ENCODE measurements at regions not wholly inside any gene's neighbourhood (a gene's known extent, or its start where the extent isn't known, plus 50 kb on each side); places are given as distances from the start of the nearest gene placed in this dataset.

DNA sequence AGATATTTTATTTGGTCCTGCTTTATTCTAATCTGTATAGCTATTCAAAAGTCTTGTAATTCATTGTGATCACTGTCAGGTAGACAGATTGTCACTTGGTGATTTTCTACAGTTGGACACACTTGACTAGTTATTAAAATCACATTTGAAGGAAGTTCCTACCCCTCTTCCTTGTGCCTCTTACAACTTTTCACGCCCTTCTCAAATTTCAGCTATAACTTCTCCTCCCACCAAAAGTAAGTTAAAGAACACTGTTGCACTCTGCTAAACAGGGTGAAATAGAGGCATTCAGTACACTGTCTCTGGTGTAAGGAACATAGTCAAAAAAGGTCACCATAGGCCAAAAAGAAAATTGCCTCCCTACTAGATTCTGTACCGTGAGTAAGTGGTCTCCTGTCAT is 142.1 kb upstream of the POU5F2 start:
- no peak for DNase-seq (ENCODE audit: low read depth in 1 of 2, low spot score in 1 of 2)
- H3K4me3 ChIP-seq, result no peak overlapping the region
- H3K9me3 ChIP-seq, result no peaks in the 10 kb centered on the region
- WGBS (ENCODE audit: missing lambda C conversion rate), result 84% methylated on average over 2 of the region's 2 CpGs
- 0 out of 3 replicates have a peak, but pooled peaks cover 5% of the 10 kb centered on the region for H3K4me1 ChIP-seq
- ATAC-seq, result no peak
- H3K27ac ChIP-seq, result no peak overlapping the region
- ChIA-PET CTCF (interaction anchor here (0.9 to 1.9 kb wide), 2 partner anchors 11 to 44 kb away, joined by 3 to 4 read pairs; no protein-coding TSS in a partner anchor), POLR2A (no interaction called here)
- FAIRE-seq, result no peak
- TF ChIP-seq ATOH8 (CRISPR knock-in tag; IDR thresholded peaks at IDR 0.05; ENCODE audit: low read depth) (no peak), EHMT2 (IDR thresholded peaks at IDR 0.05; ENCODE audit: low read depth) (no peak), SREBF2 (IDR thresholded peaks at IDR 0.05) (no peak), HEYL (CRISPR knock-in tag; IDR thresholded peaks at IDR 0.05) (no peak), KDM5A (IDR thresholded peaks at IDR 0.05) (no peak), RCOR1 (IDR thresholded peaks at IDR 0.05; ENCODE audit: low read depth, low read length) (no peak), RFX5 (IDR thresholded peaks at IDR 0.05) (no peak)
- TF ChIP-seq, protein P1, sequence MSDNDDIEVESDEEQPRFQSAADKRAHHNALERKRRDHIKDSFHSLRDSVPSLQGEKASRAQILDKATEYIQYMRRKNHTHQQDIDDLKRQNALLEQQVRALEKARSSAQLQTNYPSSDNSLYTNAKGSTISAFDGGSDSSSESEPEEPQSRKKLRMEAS (IDR thresholded peaks at IDR 0.05), result no peak
- no peak overlapping the region for H3K4me2 ChIP-seq

DNA sequence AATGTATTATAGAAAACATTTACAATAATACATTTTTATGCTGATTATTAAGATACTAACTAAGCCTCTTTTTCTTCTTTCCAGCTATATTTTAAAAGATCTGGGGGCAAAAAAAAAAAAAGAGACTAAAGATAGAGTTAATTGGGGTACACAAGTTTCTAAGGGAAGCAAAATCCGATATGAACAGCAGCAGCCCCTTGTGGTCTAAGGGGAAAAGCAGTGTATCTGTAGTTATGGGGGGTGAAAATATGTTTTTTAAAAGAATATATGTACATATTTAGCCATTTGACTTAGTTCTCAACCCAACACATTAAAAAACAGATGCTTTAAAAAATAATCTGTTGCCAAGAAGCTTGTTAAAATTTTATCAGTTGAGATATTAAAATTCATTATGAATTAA is 134.3 kb upstream of the POU5F2 start:
- TF ChIP-seq RFX5 (IDR thresholded peaks at IDR 0.05) (no peak), NFE2L2 (conservative IDR thresholded peaks at IDR 0.05; ENCODE audit: low read length) (no peak), ELK1 (IDR thresholded peaks at IDR 0.05; ENCODE audit: low read depth, low read length) (no peak), POLR2AphosphoS2 (conservative IDR thresholded peaks at IDR 0.05; ENCODE audit: low read length) (no peak), POLR2A (IDR thresholded peaks at IDR 0.05; ENCODE audit: low read length) (no peak), E2F6 (IDR thresholded peaks at IDR 0.05; ENCODE audit: borderline replicate concordance, low read depth) (no peak), CBX8 (IDR thresholded peaks at IDR 0.05) (no peak), KDM1A (IDR thresholded peaks at IDR 0.05; ENCODE audit: low read depth) (no peak), TFCP2L1 (CRISPR knock-in tag; IDR thresholded peaks at IDR 0.05) (no peak), RCOR1 (IDR thresholded peaks at IDR 0.05; ENCODE audit: low read depth, low read length) (no peak), MYC (IDR thresholded peaks at IDR 0.05; ENCODE audit: borderline replicate concordance, low read length) (no peak), RNF2 (IDR thresholded peaks at IDR 0.05; ENCODE audit: borderline replicate concordance, low read depth) (no peak)
- Histone ChIP-seq H3K9me3 (no peaks in the 10 kb centered on the region), H3K4me2 (no peak overlapping the region), H3K4me1 (peaks cover under 1% of the 10 kb centered on the region; the same call in 1 of the 3 replicates), H3K27ac (no peak overlapping the region), H3K4me3 (no peak overlapping the region)
- ChIA-PET CTCF (interaction anchor here (1.4 kb wide), 1 partner anchor 19 kb away, joined by 3 read pairs; no protein-coding TSS in a partner anchor), POLR2A (no interaction called here)
- no peak for FAIRE-seq
- no peak for ATAC-seq
- no peak for DNase-seq (ENCODE audit: low read depth in 1 of 2, low spot score in 1 of 2)
- 72% methylated on average over 1 of the region's 1 CpG for WGBS (ENCODE audit: missing lambda C conversion rate)

GRCh38 chr5:93874491-93874890 is 133.1 kb upstream of the POU5F2 start:
- Histone ChIP-seq H3K9me3 (no peaks in the 10 kb centered on the region), H3K4me2 (no peak overlapping the region), H3K4me1 (peaks cover 4% of the 10 kb centered on the region; the same call in 1 of the 3 replicates), H3K27ac (no peak overlapping the region), H3K4me3 (no peak overlapping the region)
- FAIRE-seq, result no peak
- POLR2A ChIA-PET, result no interaction called here
- TF ChIP-seq NPAS2 (CRISPR knock-in tag; IDR thresholded peaks at IDR 0.05; ENCODE audit: borderline replicate concordance) (no peak), FOSL2 (IDR thresholded peaks at IDR 0.05) (no peak), FOSL2 (CRISPR knock-in tag; IDR thresholded peaks at IDR 0.05) (no peak), ZFP36 (IDR thresholded peaks at IDR 0.05; ENCODE audit: borderline replicate concordance, partially characterized antibody) (no peak), E2F6 (IDR thresholded peaks at IDR 0.05; ENCODE audit: borderline replicate concordance, low read depth) (no peak), RFX5 (IDR thresholded peaks at IDR 0.05) (no peak), SREBF2 (IDR thresholded peaks at IDR 0.05) (no peak), ELK1 (IDR thresholded peaks at IDR 0.05; ENCODE audit: low read depth, low read length) (no peak), RNF2 (IDR thresholded peaks at IDR 0.05; ENCODE audit: borderline replicate concordance, low read depth) (no peak), EHF (CRISPR knock-in tag; IDR thresholded peaks at IDR 0.05) (no peak), TFCP2L1 (CRISPR knock-in tag; IDR thresholded peaks at IDR 0.05) (no peak), NFE2L2 (conservative IDR thresholded peaks at IDR 0.05; ENCODE audit: low read length) (no peak), HEYL (CRISPR knock-in tag; IDR thresholded peaks at IDR 0.05) (no peak)
- DNase-seq (ENCODE audit: low read depth in 1 of 2, low spot score in 1 of 2), result no peak
- ATAC-seq, result no peak
- CTCF ChIA-PET, result interaction anchor here (0.7 to 1.4 kb wide), 2 partner anchors 13 to 43 kb away, joined by 3 read pairs; no protein-coding TSS in a partner anchor
